ENCODE measurements at regions not wholly inside any gene's neighbourhood (a gene's known extent, or its start where the extent isn't known, plus 50 kb on each side); places are given as distances from the start of the nearest gene placed in this dataset.
"Not testable (repeated sequence)": the region's sequence is repeated elsewhere in the genome, so short reads cannot be mapped to it uniquely, and the experiment has no call there.

DNA sequence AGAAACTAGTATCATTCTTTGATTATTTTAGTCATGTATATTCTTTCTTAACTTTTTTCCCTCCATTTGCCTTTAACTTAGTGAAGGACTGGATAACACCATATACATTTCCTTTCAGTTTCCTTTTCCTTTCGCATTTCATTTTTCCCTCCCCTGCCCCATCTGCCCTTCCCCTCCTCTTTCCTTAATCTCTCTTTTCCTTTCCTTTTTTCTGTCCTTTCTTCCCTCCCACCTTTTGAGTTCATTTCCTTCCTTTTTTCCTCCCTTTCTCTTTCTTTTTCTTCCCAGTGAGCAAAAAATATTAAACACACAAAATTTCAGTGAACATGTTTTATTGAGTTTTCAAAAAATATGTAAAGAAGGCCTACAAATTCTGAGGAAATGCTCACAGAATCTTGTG, 373.3 kb downstream of the SRGAP2C start:
- H3K36me3 ChIP-seq; H3K9me3 ChIP-seq; H3K4me3 ChIP-seq; H3K27ac ChIP-seq; intact Hi-C loops (cut with DNase I); DNase-seq; H3K27me3 ChIP-seq; H3K4me1 ChIP-seq (ENCODE audit: insufficient read depth): not testable (repeated sequence)
- 85 to 88% (median 85%) methylated on average over 1 of the region's 1 CpG for WGBS, 3 donors

DNA sequence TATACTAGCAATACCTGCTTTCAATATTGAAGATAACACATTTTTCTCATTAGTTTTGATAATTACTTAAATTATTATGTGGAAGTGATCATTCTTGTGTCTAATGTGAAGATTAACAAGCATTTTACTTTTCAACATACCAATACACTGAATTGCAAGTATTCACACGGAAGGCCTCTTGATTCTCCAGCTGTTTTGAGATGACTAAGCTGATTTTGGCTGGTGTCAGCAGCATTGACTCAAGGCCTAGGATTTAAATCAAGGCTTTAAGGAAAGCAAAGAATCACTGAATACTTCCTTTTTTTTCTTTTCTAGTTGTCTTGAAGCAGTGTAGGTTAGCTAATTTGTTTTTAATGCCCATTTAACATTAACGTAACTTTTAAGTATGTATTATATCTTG, 373.7 kb downstream of the SRGAP2C start:
- Histone ChIP-seq H3K27ac (no peak overlapping the region), H3K27me3 (no peaks in the 10 kb centered on the region), H3K4me3 (no peak overlapping the region), H3K36me3 (no peaks in the 10 kb centered on the region), H3K9me3 (no peaks in the 10 kb centered on the region), H3K4me1 (ENCODE audit: insufficient read depth) (no peaks in the 10 kb centered on the region)
- WGBS, 3 donors = 40 to 43% (median 40%) methylated on average over 2 of the region's 2 CpGs
- intact Hi-C loops (cut with DNase I) = no loop called here
- TF ChIP-seq, protein P1, sequence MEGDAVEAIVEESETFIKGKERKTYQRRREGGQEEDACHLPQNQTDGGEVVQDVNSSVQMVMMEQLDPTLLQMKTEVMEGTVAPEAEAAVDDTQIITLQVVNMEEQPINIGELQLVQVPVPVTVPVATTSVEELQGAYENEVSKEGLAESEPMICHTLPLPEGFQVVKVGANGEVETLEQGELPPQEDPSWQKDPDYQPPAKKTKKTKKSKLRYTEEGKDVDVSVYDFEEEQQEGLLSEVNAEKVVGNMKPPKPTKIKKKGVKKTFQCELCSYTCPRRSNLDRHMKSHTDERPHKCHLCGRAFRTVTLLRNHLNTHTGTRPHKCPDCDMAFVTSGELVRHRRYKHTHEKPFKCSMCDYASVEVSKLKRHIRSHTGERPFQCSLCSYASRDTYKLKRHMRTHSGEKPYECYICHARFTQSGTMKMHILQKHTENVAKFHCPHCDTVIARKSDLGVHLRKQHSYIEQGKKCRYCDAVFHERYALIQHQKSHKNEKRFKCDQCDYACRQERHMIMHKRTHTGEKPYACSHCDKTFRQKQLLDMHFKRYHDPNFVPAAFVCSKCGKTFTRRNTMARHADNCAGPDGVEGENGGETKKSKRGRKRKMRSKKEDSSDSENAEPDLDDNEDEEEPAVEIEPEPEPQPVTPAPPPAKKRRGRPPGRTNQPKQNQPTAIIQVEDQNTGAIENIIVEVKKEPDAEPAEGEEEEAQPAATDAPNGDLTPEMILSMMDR (IDR thresholded peaks at IDR 0.05) = no peak
- TF ChIP-seq EP300 (IDR thresholded peaks at IDR 0.05) = no peak
- TF ChIP-seq POLR2A (IDR thresholded peaks at IDR 0.05) = no peak
- no peak for DNase-seq

DNA sequence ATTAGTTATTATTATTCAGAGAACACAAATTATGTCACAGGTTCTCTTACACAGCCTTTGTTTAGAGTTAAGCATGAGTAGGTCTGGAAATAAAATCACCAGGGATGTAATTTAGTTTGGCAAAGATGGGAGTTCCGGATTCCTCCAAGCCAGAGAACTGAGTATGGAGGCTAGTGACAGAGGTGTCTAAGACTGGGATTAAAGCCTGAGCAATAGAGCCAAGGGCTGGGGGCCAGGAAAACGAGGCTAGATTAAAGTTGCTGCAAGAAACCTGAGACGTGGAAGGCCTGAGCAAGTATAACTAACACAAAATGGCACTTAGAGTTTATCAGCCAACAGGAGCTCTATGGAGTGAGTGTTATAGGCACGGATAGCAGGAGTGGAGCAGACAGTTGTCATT, 381.6 kb downstream of the SRGAP2C start:
- no peak overlapping the region for H3K27ac ChIP-seq
- H3K36me3 ChIP-seq = no peaks in the 10 kb centered on the region
- intact Hi-C loops (cut with DNase I) = no loop called here
- H3K27me3 ChIP-seq = no peaks in the 10 kb centered on the region
- no peak for DNase-seq
- no peaks in the 10 kb centered on the region for H3K9me3 ChIP-seq
- TF ChIP-seq, protein P1 (IDR thresholded peaks at IDR 0.05) = no peak
- TF ChIP-seq POLR2A (IDR thresholded peaks at IDR 0.05) = no peak
- TF ChIP-seq EP300 (IDR thresholded peaks at IDR 0.05) = no peak
- no peak overlapping the region for H3K4me3 ChIP-seq
- 47 to 63% (median 56%) methylated on average over 4 of the region's 4 CpGs for WGBS, 3 donors
- no peaks in the 10 kb centered on the region for H3K4me1 ChIP-seq (ENCODE audit: insufficient read depth)

DNA sequence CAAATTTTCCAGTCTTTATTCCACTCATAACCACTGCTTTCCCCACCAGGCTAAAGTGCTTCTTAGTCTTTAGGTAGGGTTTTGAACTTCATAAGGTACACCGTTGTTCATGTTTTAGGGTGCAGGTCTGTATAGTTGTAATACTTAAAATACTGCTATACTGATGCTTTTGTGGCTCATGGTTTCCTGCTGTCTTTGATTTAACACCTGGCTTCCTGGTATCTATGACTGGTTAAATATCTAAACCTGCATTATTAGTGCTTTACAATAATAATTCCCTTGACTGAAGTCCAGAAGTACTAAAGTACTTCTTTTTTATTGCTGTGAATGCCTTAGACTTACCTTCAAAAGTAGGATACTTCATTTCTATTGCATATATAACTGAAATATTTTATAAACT, 384.7 kb downstream of the SRGAP2C start:
- intact Hi-C loops (cut with DNase I) = no loop called here
- H3K4me3 ChIP-seq = no peak overlapping the region
- no peaks in the 10 kb centered on the region for H3K36me3 ChIP-seq
- H3K4me1 ChIP-seq (ENCODE audit: insufficient read depth) = no peaks in the 10 kb centered on the region
- H3K27ac ChIP-seq = no peak overlapping the region
- 78 to 87% (median 85%) methylated on average over 1 of the region's 1 CpG for WGBS, 3 donors
- H3K9me3 ChIP-seq = no peaks in the 10 kb centered on the region
- DNase-seq = no peak
- H3K27me3 ChIP-seq = no peaks in the 10 kb centered on the region
- TF ChIP-seq POLR2A (IDR thresholded peaks at IDR 0.05) = no peak
- TF ChIP-seq, protein P1 (IDR thresholded peaks at IDR 0.05) = no peak
- no peak for TF ChIP-seq EP300 (IDR thresholded peaks at IDR 0.05)

DNA sequence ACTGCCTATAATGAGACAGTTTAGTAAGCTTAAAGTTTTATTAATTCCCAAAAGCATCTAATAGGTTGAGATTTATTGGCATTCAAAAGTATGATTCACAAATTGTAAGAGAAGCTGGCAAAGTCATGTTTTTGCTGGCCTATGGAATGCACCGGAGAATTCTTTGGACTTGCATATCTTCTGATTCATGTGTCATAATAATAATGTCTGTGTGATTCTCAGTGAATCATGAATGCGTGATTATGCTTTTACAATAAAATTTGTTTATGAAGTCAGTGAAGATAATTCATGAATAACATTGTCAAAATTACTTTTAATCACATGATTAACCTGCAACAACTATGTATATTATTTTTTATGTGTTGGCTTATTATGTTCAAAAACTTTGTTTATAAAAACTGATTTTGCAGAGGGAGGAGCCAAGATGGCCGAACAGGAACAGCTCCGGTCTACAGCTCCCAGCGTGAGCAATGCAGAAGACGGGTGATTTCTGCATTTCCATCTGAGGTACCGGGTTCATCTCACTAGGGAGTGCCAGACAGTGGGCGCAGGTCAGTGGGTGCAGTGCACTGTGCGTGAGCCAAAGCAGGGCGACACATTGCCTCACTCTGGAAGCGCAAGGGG, 389.2 kb downstream of the SRGAP2C start:
- H3K9me3 ChIP-seq; DNase-seq; H3K4me1 ChIP-seq (ENCODE audit: insufficient read depth); H3K4me3 ChIP-seq; H3K27me3 ChIP-seq; intact Hi-C loops (cut with DNase I); H3K36me3 ChIP-seq; H3K27ac ChIP-seq: not testable (repeated sequence)
- WGBS, 3 donors = 90 to 93% (median 91%) methylated on average over 11 of the region's 11 CpGs

DNA sequence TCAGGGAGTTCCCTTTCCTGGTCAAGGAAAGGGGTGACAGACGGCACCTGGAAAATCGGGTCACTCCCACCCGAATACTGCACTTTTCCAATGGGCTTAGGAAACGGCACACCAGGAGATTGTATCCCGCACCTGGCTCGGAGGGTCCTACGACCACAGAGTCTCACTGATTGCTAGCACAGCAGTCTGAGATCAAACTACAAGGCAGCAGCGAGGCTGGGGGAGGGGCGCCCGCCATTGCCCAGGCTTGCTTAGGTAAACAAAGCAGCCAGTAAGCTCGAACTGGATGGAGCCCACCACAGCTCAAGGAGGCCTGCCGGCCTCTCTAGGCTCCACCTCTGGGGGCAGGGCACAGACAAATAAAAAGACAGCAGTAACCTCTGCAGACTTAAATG, 389.7 kb downstream of the SRGAP2C start:
- DNase-seq; H3K4me1 ChIP-seq (ENCODE audit: insufficient read depth); intact Hi-C loops (cut with DNase I); H3K36me3 ChIP-seq; H3K4me3 ChIP-seq; H3K27me3 ChIP-seq; H3K9me3 ChIP-seq; H3K27ac ChIP-seq: not testable (repeated sequence)
- 87 to 91% (median 89%) methylated on average over 12 of the region's 12 CpGs for WGBS, 3 donors

DNA sequence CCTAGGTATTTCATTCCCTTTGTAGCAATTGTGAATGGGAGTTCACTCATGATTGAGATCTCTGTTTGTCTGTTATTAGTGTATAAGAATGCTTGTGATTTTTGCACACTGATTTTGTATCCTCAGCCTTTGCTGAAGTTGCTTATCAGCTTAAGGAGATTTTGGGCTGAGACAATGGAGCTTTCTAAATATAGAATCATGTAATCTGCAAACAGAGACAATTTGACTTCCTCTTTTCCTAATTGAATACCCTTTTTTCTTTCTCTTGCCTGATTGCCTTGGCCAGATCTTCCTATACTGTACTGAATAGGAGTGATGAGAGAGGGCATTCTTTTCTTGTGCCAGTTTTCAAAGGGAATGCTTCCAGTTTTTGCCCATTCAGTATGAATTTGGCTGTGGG, 398.1 kb downstream of the SRGAP2C start:
- H3K27me3 ChIP-seq; intact Hi-C loops (cut with DNase I); H3K4me3 ChIP-seq; H3K36me3 ChIP-seq; H3K27ac ChIP-seq; DNase-seq; H3K4me1 ChIP-seq (ENCODE audit: insufficient read depth); H3K9me3 ChIP-seq: not testable (repeated sequence)

Measured in ovary (tissue), 7 donors.